Stimulated activated CD8-positive, alpha-beta memory T cell treated with anti-CD3 and anti-CD28 coated beads, Interleukin-2, amount 100 ng/mL, for 1 hour (primary cell): ENCODE measurements at regions not wholly inside any gene's neighbourhood (a gene's known extent, or its start where the extent isn't known, plus 50 kb on each side); places are given as distances from the start of the nearest gene placed in this dataset.
"Not testable (repeated sequence)": the region's sequence is repeated elsewhere in the genome, so short reads cannot be mapped to it uniquely, and the experiment has no call there.

Experiments
- DNase-seq, 2 donors: peaks; one replicate each; pipeline ENCODE4 v3.0.0-alpha.2; 2020; ENCODE audit warnings: low read depth in 2 of 2

DNA sequence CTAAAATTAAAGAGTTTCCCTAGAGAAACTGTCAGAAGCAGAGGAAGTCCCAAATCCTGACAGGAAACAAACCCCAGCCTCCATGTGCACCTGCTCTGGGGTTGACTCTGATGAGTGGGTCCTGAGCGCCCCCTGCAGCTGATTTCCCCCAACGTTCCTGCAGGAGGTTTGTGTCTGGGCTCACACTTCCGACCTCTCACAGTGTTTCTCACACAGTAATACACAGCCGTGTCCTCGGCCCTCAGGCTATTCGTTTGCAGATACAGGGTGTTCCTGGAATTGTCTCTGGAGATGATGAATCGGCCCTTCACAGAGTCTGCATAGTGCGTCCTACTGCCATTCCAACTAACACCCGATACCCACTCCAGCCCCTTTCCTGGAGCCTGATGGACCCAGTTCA, 862.8 kb downstream of the TMEM121 start:
- not testable (repeated sequence) for DNase-seq

DNA sequence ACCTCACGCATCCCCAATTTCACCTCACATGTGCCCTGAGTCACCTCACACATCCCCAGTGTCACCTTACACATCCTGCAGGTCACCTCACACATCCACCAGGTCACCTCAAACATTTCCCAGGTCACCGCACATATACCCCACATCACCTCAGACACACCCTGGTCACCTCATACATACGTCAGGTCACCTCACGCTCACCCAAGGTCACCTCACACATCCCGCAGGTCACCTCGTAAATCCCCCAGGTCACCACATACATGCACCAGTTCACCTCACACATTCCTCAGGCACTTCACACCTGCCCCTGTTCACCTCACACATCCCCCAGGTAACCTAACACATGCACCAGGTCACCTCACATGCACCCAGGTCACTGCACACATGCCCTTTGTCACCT, 864.0 kb downstream of the TMEM121 start:
- DNase-seq = no peak

DNA sequence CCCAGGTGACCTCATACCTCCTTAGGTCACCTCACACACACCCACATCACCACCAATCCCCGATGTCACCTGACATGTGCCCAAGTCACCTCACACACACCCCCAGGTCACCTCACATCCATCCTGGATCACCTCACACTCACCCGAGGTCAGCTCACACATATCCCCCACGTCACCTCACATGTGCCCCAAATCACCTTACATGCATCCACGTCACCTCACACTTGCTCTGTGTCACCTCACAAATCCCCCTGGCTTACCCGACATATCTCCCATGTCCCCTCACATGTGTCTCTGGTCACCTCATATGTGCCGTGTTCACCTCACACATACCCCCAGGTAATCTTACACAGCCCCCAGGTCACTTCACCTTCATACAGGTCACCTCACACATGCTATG, 864.6 kb downstream of the TMEM121 start:
- no peak for DNase-seq

DNA sequence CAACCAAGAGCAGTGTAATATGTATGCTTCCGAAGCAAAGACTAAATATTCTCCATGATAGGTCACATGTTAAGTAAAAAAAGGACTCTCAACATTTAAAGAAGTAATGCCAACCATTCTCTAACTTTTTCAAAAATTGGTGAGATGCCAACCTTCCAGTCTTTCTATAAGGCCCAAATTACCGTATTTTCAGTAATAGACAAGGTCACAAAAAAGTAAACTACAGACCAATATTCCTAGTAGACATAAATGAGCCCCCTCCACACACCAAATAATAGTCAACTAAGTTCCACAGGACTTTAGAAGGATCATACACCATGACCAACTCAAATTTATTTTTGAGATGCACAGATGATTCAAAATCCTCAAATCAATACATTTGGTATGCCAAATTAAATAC, 867.4 kb downstream of the TMEM121 start:
- no peak for DNase-seq

DNA sequence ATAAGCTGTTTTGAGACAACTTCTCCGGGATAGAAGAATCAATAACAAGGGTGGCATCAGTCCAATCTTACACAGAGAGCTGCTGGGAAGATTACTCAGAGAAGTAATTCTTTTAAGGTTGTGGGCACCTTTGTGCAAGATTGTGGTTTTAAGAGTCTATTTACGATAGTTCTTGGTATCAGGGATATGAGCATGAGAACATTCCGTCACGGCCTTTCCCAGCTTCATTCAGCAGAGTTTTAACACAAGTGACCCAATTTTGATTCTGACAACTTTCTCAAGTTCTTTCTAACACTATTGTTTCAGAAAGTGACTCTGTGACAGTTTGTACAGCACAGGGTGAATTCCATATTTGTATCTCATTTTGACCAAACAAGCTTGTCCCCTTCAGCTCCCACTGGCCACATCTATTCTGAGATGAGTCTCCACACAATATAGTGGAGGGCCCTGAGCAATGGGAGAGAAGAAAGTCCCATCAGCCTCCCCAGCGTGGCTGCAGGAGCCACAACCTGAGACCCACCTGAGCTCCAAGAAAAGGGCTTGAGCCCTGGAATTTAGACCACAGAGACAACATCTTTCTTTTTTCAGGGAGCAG, 869.2 kb downstream of the TMEM121 start:
- no peak for DNase-seq

DNA sequence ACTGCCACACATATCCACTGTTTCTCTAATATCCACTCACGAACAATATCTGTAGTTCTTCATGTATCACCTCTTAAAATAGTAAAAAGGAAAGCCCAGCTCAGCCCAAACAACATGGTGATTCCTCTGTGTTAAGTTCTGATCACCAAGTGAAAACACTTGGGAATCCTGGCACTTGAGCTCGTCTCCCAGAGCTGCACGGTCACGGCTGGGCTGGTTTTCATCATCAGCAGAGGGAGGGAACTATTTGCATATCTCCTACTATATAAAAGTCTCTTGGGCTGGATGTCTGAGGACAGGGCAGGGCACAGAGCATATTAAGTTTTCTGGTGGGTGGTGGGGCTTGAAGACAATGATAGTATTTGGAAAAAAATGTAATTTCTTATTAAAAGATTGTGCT, 870.6 kb downstream of the TMEM121 start:
- no peak for DNase-seq

DNA sequence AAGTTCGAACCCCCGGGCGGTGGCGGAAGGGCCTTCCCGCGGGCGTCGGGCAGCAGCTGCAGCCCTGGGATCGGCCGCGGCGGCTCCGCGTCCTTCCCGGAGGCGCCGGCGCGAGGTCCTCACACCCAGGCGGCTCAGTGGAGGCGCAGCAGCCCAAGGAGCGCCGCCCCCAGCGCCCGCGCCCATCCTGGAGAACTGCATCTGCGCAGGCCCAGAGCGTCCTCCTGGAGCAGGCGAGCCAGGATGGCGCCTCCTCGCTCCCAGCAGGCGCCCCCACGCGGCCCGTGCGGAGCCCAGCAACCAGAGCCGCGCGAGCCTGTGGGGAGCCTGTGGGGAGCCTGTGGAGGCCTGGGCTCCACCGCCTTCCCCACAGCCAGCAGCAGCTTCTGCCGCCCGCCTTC, 872.5 kb downstream of the TMEM121 start:
- not testable (repeated sequence) for DNase-seq

DNA sequence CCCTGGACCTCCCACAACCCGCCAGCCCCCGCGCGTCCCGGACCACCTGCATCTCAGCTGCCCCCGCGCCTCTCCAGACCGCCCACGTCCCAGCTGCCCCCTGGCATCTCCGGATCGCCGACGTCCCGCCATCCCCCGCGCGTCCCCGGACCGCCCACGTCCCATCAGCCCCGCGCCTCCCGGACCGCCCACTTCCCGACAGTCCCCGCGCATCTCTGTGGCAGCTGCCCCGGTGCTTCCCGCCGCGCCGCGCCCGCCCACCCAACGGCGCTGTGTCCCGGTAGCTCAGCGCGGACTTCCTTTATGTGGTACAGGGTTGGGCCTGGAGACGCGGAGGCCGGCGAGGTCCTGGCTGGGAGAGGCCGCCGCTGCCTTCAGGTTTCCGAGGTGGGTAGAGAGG, 874.9 kb downstream of the TMEM121 start:
- DNase-seq = not testable (repeated sequence)

DNA sequence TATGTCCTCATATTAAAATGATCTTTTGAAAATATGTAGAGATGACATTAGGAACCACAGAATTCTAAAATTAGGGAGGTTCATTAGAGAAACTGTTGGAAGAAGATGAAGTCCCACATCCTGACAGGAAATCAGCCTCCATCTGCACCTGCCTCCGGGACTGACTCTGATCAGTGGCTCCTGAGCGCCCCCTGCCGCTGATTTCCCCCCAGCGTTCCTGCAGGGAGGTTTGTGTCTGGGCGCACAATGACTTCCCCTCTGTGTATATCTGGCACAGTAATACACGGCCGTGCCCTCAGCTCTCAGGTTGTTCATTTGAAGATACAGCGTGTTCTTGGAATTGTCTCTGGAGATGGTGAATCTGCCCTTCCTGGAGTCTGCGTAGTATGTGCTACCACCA, 883.8 kb downstream of the TMEM121 start:
- not testable (repeated sequence) for DNase-seq

DNA sequence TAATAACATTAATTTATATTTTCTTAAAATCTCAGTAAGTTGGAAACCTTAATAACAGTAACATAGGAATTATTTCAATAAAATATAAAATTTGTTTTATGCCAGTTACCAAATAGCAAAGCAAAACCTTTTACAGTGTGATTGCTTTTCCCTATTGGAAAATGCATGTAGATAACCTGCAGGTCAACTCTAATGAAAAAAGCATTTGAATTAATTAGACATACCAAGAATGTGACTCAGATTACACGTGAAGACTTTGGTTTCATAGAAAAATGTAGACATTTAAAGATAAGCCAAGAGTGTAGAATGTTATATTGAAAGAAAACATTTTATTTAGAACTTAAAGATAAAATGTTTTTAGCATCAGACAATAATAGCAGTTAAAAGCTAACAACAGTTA, 888.1 kb downstream of the TMEM121 start:
- DNase-seq = no peak

DNA sequence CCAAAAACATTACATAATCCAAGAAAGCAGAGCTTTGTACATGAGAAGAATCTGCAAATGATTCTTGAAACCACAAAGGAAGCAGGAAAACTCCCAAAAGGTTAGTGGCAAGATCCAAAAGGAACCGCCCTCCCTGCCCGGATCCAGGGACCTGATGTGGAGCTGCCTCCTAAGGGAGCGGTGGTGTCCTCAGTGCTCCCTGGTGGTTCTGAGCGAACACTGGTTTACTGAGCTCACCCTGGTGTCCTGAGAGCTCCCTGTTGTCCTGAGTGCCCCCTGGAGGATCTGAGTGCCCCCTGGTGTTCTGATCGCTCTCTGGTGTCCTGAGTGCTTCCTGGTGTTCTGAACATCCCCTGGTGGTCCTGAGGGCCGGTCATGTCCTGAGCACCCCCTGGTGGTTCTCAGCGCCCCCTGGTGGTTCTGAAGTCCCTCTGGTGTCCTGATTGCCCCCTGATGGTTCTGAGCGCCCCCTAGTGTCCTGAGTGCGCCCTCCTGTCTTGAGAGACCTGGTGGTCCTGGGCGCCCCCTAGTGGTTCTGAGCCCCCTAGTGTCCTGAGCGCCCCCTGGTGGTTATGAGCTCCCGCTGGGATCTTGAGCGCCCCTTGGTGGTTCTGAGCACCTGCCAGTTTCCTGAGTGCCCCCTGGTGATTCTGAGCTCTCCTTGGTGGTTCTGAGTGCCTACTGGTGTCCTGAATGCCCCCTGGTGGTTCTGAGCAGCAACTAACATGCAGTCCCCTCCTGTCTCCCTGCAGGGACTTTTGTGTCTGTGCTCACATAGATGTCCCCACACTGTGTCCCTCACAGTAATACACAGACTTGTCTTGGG, 891.1 kb downstream of the TMEM121 start:
- peak; percentile 48 to 63 for DNase-seq

DNA sequence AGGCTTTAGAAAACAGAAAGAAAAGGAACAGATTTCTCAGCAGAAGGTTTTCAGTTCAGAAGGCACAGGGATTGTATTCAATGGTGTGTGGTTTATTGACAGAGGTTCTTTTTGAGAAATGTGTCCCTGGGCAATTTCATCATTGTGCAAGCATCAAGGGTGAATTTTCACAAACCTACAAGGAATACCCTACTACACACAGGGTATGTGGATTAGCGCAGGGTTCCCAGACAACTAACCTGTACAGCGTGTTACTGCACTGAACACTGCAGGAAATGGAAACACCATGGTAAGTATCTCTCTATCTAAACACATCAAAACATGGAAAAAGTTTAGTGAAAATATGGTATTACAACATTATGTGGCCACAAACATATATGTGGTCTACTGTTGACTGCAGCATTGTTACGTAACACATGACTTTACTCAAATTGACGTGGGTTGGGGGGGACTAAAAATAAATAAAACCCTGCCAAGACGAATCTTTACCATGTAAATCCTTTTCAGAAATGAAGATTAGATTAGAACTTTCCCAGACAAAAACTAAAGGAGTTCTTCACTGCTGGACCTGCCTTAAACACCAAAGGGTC, 893.1 kb downstream of the TMEM121 start:
- DNase-seq = no peak

DNA sequence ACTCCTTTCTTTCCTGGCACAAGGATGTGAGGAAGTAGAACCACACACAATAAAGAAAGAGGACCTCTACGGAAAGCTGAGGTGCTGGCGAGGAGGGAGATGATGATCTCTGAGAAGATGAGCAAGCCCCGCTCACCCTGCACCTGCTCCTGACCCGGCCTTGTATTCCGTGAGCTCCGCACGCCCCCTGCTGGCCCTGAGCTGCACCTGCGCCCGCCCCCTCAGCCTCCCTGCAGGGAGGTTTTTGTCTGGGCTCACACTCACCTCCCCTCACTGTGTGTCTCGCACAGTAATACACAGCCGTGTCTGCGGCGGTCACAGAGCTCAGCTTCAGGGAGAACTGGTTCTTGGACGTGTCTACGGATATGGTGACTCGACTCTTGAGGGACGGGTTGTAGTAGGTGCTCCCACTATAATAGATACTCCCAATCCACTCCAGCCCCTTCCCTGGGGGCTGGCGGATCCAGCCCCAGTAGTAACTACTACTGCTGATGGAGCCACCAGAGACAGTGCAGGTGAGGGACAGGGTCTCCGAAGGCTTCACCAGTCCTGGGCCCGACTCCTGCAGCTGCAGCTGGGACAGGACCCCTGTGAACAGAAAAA, 895.1 kb downstream of the TMEM121 start:
- peak; percentile 52 to 62 for DNase-seq

DNA sequence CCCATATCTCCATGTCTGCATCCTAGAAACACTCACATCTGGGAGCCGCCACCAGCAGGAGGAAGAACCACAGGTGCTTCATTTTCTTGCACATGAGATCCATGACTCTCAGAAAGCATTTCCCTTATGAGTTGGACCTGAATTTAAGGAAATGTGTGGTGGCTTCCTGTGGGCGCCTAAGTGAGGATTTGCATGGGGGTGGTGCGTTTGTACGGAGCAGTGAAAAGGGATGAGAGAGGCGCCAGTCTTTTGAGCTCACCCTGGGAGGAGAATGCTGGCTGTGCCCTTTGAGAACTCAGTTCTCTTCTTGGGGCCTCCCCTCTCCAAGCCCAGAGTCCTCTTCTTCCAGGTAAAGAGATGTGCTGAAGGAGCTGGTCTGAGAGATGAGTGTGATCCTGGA, 895.7 kb downstream of the TMEM121 start:
- DNase-seq = no peak

DNA sequence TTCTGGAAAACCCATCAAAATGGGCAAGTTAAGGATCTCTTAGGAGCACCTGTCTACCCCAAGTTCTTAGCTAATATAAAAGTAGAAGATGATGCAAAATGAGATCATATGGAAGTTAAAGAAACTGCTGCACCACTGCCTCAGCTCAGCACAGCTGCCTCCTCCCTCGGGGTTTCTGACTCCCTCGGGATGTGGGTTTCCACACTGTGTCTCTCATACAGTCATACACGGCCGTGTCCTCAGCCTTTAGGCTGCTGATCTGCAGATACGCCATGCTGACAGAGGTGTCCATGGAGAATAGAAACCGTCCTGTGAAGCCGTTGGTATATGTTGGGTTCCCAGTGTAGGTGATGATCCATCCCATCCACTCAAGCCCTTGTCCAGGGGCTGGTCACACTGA, 898.8 kb downstream of the TMEM121 start:
- DNase-seq = not testable (repeated sequence)

DNA sequence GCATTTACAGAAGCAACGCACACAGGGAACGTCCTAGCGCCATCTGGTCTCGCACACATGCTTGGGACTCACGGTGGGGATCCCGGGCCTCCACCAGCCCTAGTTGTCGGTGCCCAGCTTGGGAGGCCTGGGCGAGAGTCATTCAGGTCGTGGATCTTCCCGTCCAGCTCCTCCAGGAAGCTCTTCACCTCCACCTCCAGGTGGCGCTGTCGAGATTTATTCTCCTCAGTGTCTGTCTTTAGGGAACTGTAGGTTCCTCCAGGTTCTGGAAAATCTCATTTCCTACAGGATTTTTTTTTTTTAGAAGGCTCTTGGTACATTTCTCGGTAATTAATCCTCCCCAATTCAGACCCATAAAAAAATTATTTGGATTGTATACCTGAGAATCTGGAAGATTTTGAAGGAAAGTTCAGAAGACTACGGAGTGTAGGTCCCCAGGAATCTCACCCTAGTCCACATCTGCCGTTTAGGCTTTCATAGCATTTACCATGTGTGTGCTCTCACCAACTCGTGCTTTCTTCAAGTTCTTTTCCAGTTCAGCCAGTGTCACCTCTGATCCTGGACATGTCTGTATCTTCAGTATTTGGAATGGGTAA, 910.0 kb downstream of the TMEM121 start:
- DNase-seq = peak; percentile 46 to 57

DNA sequence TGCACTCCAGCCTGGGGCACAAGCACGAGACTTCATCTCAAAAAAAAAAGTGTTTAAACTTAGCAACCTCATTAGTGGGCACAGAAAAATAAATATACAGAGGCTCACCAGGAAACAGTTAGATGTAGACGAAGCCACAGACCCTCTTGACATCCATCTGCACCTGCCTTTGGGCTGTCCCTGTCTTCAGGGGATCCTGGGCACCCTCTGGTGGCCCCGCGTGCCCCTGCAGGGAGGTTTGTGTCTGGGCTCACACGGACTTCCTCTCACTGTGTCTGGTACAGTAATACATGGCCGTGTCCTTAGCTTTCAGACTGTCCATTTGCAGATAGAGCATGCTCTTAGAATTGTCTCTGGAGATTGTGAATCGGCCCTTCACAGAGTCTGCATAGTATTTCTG, 916.5 kb downstream of the TMEM121 start:
- peak in 1 of 2 donors; percentile 21 for DNase-seq

DNA sequence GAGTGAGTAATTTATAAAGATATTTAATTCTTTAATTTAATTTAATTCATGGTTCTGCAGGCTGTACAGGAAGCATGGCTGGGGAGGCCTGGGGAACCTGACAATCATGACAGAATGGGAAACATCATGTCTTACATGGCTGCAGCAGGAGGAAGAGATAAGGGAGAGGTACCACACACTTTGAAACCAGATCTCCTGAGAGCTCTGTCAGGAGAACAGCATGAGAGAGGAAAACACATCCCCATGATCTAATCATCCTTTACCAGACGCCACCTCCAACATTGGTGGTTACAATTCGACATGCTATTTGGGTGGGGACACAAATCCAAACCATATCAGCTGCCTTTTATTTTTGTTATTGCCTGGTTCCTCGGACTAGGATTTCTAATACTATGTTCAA, 928.6 kb downstream of the TMEM121 start:
- DNase-seq = no peak

DNA sequence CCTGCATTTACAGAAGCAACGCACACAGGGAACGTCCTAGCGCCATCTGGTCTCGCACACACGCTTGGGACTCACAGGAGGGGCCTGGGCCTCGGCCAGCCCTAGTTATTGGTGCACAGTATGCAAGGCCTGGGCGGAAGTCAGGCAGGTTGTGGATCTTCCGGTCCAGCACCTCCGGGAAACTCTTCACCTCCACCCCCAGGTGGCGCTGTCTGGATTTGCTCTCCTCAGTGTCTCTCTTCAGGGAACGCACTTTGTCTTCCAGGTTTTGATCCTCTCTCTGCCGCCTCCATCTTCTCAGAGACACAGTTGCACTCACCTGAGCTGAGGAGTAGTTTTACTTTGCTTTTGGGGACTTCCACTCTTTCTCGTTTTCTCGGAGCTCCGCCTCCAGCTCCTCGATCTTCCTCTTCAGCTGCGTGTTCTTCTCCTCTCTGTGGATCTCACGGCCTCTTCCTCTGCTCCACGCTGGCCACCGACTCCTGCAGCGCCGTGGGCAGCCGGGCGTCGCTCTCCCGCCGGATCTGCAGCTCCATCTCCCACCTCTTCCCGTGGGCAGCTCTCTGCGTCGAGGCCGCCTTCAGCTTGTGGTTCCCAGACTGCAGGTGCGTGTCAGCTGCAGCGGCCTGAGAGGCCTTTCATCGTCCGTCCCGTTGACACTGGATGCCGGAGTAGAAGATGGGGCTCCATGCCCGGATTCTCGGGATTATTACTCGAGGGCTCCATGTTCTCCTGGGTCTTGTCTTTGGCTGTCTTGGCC, 933.8 kb downstream of the TMEM121 start:
- peak; percentile 20 to 48 for DNase-seq

DNA sequence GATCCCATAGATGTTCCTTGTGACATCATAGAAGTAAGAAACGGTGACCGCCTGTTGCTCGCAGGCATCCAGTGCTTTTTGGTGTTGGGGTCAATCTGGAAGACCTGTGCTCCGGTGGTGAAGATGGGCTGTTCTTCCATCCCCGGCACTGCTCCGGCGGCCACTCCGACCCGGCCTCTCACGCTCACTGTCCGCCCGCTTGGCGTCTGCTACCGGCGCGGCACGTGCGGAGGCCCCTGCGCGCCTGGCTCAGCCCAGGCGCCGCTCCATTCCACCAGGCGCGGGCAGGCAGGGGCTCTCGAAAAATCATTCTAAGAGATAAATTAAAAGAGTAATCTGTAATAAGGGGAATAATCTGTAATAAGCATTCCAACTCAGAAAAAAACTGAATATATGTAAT, 934.5 kb downstream of the TMEM121 start:
- DNase-seq = no peak

DNA sequence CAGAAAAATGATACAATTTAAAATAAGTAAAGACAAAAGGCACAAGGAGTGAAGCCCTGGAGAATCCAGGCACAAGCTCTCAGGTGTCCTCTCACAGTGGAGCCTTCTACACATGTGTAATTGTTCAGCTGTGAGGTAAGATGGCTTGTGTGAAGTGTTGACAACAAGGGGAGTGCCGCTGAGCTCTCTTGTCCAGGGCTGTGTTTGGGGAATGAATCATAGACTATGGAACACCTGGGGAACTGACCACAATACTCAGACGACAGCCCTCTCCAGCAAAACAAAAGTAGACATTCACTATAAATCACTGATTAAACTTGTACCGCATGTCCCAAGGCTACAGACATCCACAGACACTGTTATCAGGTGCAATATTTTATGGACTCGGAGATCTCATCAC, 940.1 kb downstream of the TMEM121 start:
- DNase-seq = not testable (repeated sequence)

DNA sequence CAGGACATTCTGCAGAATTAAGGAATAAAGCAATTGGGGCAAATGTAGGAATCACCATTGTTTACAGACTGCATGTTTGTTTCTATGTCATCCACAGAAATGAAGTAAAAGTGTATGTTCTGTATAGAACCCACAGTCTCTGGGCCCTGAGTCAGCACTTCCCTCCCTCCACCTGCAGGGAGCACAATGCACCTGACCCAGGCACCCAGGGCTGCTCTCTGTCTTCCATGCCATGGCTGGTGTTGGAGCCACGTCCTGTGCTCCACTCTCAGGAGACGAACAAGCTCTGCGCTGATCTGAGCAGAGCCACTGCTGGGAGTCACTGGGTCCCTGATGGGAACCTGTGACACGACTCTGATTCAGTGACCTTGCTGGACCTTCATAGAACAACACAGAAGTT, 942.5 kb downstream of the TMEM121 start:
- DNase-seq = not testable (repeated sequence)
